ENCODE measurements at regions not wholly inside any gene's neighbourhood (a gene's known extent, or its start where the extent isn't known, plus 50 kb on each side); places are given as distances from the start of the nearest gene placed in this dataset.

GRCh38 chr14:45373877-45374276 is 120.9 kb upstream of the MIS18BP1 start:
- Histone ChIP-seq H3K9me3 (no peaks in the 10 kb centered on the region), H3K27ac (no peak overlapping the region), H3K27me3 (no peaks in the 10 kb centered on the region), H3K4me3 (no peak overlapping the region), H3K4me1 (no peaks in the 10 kb centered on the region), H3K36me3 (no peaks in the 10 kb centered on the region)
- no peak for DNase-seq (ENCODE audit: extremely low spot score in 2 of 2)
- no peak for TF ChIP-seq POLR2AphosphoS5 (IDR thresholded peaks at IDR 0.05; ENCODE audit: insufficient read depth in 1 of 2, low read depth in 1 of 2)
- TF ChIP-seq CTCF (IDR thresholded peaks at IDR 0.05): no peak
- no peak for TF ChIP-seq POLR2A (IDR thresholded peaks at IDR 0.05)
- intact Hi-C loops (cut with DNase I): no loop called here

- Histone ChIP-seq H3K36me3 (no peaks in the 10 kb centered on the region), H3K9me3 (no peaks in the 10 kb centered on the region), H3K27me3 (no peaks in the 10 kb centered on the region), H3K4me3 (no peak overlapping the region), H3K27ac (no peak overlapping the region), H3K4me1 (no peaks in the 10 kb centered on the region)
- intact Hi-C loops (cut with DNase I): no loop called here
- no peak for DNase-seq (ENCODE audit: extremely low spot score in 2 of 2)
- TF ChIP-seq POLR2AphosphoS5 (IDR thresholded peaks at IDR 0.05; ENCODE audit: insufficient read depth in 1 of 2, low read depth in 1 of 2) (no peak), POLR2A (IDR thresholded peaks at IDR 0.05) (no peak), CTCF (IDR thresholded peaks at IDR 0.05) (no peak)
Measured at GRCh38 chr14:45364565-45365156, 111.7 kb upstream of the MIS18BP1 start.

GRCh38 chr14:45362505-45362904 is 109.5 kb upstream of the MIS18BP1 start:
- no peak for DNase-seq (ENCODE audit: extremely low spot score in 2 of 2)
- Histone ChIP-seq H3K27ac (no peak overlapping the region), H3K27me3 (no peaks in the 10 kb centered on the region), H3K4me1 (no peaks in the 10 kb centered on the region), H3K36me3 (no peaks in the 10 kb centered on the region), H3K9me3 (no peaks in the 10 kb centered on the region), H3K4me3 (no peak overlapping the region)
- intact Hi-C loops (cut with DNase I): no loop called here
- TF ChIP-seq POLR2AphosphoS5 (IDR thresholded peaks at IDR 0.05; ENCODE audit: insufficient read depth in 1 of 2, low read depth in 1 of 2) (no peak), POLR2A (IDR thresholded peaks at IDR 0.05) (no peak), CTCF (IDR thresholded peaks at IDR 0.05) (no peak)

GRCh38 chr14:45361727-45362126 is 108.7 kb upstream of the MIS18BP1 start:
- H3K4me1 ChIP-seq: no peaks in the 10 kb centered on the region
- TF ChIP-seq POLR2AphosphoS5 (IDR thresholded peaks at IDR 0.05; ENCODE audit: insufficient read depth in 1 of 2, low read depth in 1 of 2): no peak
- no peak for TF ChIP-seq CTCF (IDR thresholded peaks at IDR 0.05)
- TF ChIP-seq POLR2A (IDR thresholded peaks at IDR 0.05): no peak
- no peaks in the 10 kb centered on the region for H3K27me3 ChIP-seq
- intact Hi-C loops (cut with DNase I): no loop called here
- H3K4me3 ChIP-seq: no peak overlapping the region
- H3K36me3 ChIP-seq: no peaks in the 10 kb centered on the region
- no peak for DNase-seq (ENCODE audit: extremely low spot score in 2 of 2)
- H3K9me3 ChIP-seq: no peaks in the 10 kb centered on the region
- H3K27ac ChIP-seq: no peak overlapping the region

GRCh38 chr14:45359746-45360145 is 106.7 kb upstream of the MIS18BP1 start:
- Histone ChIP-seq H3K4me3 (no peak overlapping the region), H3K4me1 (no peaks in the 10 kb centered on the region), H3K36me3 (no peaks in the 10 kb centered on the region), H3K27me3 (no peaks in the 10 kb centered on the region), H3K27ac (no peak overlapping the region), H3K9me3 (no peaks in the 10 kb centered on the region)
- TF ChIP-seq POLR2A (IDR thresholded peaks at IDR 0.05) (no peak), POLR2AphosphoS5 (IDR thresholded peaks at IDR 0.05; ENCODE audit: insufficient read depth in 1 of 2, low read depth in 1 of 2) (no peak), CTCF (IDR thresholded peaks at IDR 0.05) (no peak)
- DNase-seq (ENCODE audit: extremely low spot score in 2 of 2): no peak
- intact Hi-C loops (cut with DNase I): no loop called here
